Panc1 (cell line): ENCODE measurements at regions not wholly inside any gene's neighbourhood (a gene's known extent, or its start where the extent isn't known, plus 50 kb on each side); places are given as distances from the start of the nearest gene placed in this dataset.

Source experiments
- ATAC-seq: fragments of 200-7000 bp; cut with Tn5 transposase; 2 replicates; pipeline ENCODE4 v1.9.1; 2020; ENCODE audit warnings: mild to moderate bottlenecking, moderate library complexity
- BruUV-seq: library from RNA; stranded (reverse); fragments of 400-500 nt; replicated peaks from 2 replicates; lab custom pipeline; 2021; lab: Mats Ljungman, UMichigan
- CTCF ChIA-PET: fragments of 300-600 bp; sonication (Branson Sonifier 250); formaldehyde crosslinking; loops from one replicate; lab custom pipeline; 2022; ENCODE audit warnings: antibody characterized with exemption; lab: Charles Lee
- POLR2A ChIA-PET: fragments of 300-600 bp; sonication (Branson Sonifier 250); formaldehyde crosslinking; loops from one replicate; lab custom pipeline; 2022; ENCODE audit warnings: antibody characterized with exemption; lab: Charles Lee
- DNase-seq: peaks from one replicate; pipeline ENCODE4 v3.0.0-alpha.2; 2010; ENCODE audit warnings: low read depth, low spot score
- H3K27ac ChIP-seq: 2 replicates; pipeline ENCODE4 v1.5.1; 2011; ENCODE audit warnings: mild to moderate bottlenecking, low read length, inconsistent platforms
- H3K27me3 ChIP-seq: fragments of 200-500 bp; sonication (Bioruptor generic); 2 replicates; pipeline ENCODE4 v1.6.0; 2014; ENCODE audit warnings: low read length, inconsistent platforms; ENCODE audit not compliant: control insufficient read depth, insufficient read depth
- H3K36me3 ChIP-seq: fragments of 200-500 bp; sonication (Bioruptor generic); 2 replicates; pipeline ENCODE4 v1.5.1; 2014; ENCODE audit warnings: inconsistent platforms, mild to moderate bottlenecking, low read length, moderate library complexity; ENCODE audit not compliant: control insufficient read depth, insufficient read depth
- H3K4me1 ChIP-seq: 2 replicates; pipeline ENCODE4 v1.5.1; 2011; ENCODE audit warnings: inconsistent platforms, mild to moderate bottlenecking, low read length, moderate library complexity; ENCODE audit not compliant: control insufficient read depth, insufficient read depth
- H3K4me3 ChIP-seq, 2 experiments: 2 replicates each; pipeline ENCODE4 v1.5.1; 2011 to 2012; ENCODE audit warnings: low read depth in 2 of 2, low read length in 2 of 2, mild to moderate bottlenecking in 2 of 2, inconsistent platforms in 1 of 2, moderate library complexity in 1 of 2
- H3K9me3 ChIP-seq: fragments of 200-500 bp; sonication (Bioruptor generic); 2 replicates; pipeline ENCODE4 v1.5.1; 2014; ENCODE audit warnings: low read depth, mild to moderate bottlenecking, inconsistent platforms, low read length, moderate library complexity; ENCODE audit not compliant: control insufficient read depth, insufficient read depth
- POLR2AphosphoS5 ChIP-seq: IDR thresholded peaks from 2 replicates; pipeline ENCODE4 v1.6.1; 2012; ENCODE audit warnings: mild to moderate bottlenecking, low read depth, low read length, moderate library complexity
- SIN3A ChIP-seq: IDR thresholded peaks from 2 replicates; pipeline ENCODE4 v1.6.1; 2012; ENCODE audit warnings: low read depth, mild to moderate bottlenecking, low read length, moderate library complexity, borderline replicate concordance; ENCODE audit not compliant: insufficient read depth
- TCF7L2 ChIP-seq: IDR thresholded peaks from 2 replicates; pipeline ENCODE4 v1.6.1; 2011; ENCODE audit warnings: mild to moderate bottlenecking, low read depth, low read length, inconsistent platforms
- in situ Hi-C: cut with HindIII; loops from 2 replicates; pipeline ENCODE4 v1.10.0; 2016; ENCODE audit warnings: low sequenced_read_pairs, low pct_unique_long_range_greater_than_20kb
- intact Hi-C: fragments of 100-400 bp; cut with micrococcal nuclease; formaldehyde crosslinking; loops from one replicate; pipeline ENCODE4 v1.10.0; 2022; ENCODE audit not compliant: unreplicated experiment
- TF ChIP-seq, protein P1 (sequence below), 2 experiments: IDR thresholded peaks; 2 replicates each; pipeline ENCODE4 v1.6.1; 2011 to 2012; ENCODE audit warnings: low read depth in 2 of 2, control low read depth in 1 of 2, low read length in 1 of 2, mild to moderate bottlenecking in 1 of 2, moderate library complexity in 1 of 2; ENCODE audit not compliant: insufficient read depth in 1 of 2
- TF ChIP-seq, protein P2 (sequence below): fragments of 450-650 bp; IDR thresholded peaks from 2 replicates; pipeline ENCODE4 v1.5.1; 2017; ENCODE audit warnings: mild to moderate bottlenecking

DNA sequence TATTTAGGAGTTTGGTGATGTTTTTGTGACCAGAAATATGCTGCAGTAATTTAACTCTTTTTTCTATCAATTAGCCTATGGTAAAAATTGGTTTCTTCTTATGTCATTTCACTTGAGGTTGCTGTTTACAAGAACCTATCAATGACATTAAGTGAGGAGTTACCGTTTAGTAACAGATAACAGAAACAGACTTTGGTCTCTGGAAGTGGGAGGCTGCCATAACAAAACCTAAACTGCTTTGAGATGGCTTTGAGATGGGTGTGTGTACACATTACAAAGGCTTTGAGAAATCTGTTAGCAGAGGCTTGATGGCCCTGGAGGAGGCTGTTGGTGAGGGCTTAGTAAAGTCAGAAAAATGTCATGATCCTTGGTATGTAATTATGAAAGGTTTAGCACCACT is 90.0 kb downstream of the TMEM114 start:
- Histone ChIP-seq H3K4me1 (no peaks in the 10 kb centered on the region), H3K27me3 (peaks cover 4% of the 10 kb centered on the region), H3K4me3 (no peak overlapping the region), H3K9me3 (no peaks in the 10 kb centered on the region), H3K27ac (no peak overlapping the region), H3K36me3 (no peaks in the 10 kb centered on the region)
- TF ChIP-seq, protein P1, sequence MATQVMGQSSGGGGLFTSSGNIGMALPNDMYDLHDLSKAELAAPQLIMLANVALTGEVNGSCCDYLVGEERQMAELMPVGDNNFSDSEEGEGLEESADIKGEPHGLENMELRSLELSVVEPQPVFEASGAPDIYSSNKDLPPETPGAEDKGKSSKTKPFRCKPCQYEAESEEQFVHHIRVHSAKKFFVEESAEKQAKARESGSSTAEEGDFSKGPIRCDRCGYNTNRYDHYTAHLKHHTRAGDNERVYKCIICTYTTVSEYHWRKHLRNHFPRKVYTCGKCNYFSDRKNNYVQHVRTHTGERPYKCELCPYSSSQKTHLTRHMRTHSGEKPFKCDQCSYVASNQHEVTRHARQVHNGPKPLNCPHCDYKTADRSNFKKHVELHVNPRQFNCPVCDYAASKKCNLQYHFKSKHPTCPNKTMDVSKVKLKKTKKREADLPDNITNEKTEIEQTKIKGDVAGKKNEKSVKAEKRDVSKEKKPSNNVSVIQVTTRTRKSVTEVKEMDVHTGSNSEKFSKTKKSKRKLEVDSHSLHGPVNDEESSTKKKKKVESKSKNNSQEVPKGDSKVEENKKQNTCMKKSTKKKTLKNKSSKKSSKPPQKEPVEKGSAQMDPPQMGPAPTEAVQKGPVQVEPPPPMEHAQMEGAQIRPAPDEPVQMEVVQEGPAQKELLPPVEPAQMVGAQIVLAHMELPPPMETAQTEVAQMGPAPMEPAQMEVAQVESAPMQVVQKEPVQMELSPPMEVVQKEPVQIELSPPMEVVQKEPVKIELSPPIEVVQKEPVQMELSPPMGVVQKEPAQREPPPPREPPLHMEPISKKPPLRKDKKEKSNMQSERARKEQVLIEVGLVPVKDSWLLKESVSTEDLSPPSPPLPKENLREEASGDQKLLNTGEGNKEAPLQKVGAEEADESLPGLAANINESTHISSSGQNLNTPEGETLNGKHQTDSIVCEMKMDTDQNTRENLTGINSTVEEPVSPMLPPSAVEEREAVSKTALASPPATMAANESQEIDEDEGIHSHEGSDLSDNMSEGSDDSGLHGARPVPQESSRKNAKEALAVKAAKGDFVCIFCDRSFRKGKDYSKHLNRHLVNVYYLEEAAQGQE (IDR thresholded peaks at IDR 0.05; ENCODE audit: insufficient read depth in 1 of 2, low read depth in 2 of 2, low read length in 1 of 2) = no peak
- TF ChIP-seq POLR2AphosphoS5 (no peak), TCF7L2 (no peak), SIN3A (no peak)
- TF ChIP-seq, protein P2, sequence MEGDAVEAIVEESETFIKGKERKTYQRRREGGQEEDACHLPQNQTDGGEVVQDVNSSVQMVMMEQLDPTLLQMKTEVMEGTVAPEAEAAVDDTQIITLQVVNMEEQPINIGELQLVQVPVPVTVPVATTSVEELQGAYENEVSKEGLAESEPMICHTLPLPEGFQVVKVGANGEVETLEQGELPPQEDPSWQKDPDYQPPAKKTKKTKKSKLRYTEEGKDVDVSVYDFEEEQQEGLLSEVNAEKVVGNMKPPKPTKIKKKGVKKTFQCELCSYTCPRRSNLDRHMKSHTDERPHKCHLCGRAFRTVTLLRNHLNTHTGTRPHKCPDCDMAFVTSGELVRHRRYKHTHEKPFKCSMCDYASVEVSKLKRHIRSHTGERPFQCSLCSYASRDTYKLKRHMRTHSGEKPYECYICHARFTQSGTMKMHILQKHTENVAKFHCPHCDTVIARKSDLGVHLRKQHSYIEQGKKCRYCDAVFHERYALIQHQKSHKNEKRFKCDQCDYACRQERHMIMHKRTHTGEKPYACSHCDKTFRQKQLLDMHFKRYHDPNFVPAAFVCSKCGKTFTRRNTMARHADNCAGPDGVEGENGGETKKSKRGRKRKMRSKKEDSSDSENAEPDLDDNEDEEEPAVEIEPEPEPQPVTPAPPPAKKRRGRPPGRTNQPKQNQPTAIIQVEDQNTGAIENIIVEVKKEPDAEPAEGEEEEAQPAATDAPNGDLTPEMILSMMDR = no peak
- POLR2A ChIA-PET = no interaction called here
- intact Hi-C loops = no loop called here
- in situ Hi-C loops = no loop called here
- ATAC-seq = no peak
- no peak for DNase-seq
- BruUV-seq = no TSS peak
- CTCF ChIA-PET = no interaction called here

DNA sequence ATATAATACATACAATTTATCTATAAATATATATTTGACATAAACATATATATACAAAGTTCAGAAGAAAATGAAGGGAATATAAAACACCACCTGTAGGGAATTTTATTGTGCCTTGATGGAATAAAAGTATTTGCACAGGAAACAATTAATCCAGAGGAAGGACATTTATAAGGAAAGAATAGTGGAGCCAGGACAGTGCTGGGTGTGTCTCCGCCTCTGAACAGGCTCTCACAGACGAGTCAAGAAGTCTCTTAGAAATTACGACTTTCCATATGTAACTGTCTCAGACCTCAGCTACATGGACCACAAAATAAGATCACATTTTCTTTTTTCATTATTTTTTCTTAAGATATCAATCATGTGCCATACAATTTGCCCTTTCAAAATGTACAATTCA is 93.9 kb downstream of the TMEM114 start:
- BruUV-seq = no TSS peak
- intact Hi-C loops = no loop called here
- no peaks in the 10 kb centered on the region for H3K9me3 ChIP-seq
- H3K36me3 ChIP-seq = no peaks in the 10 kb centered on the region
- in situ Hi-C loops = no loop called here
- POLR2A ChIA-PET = no interaction called here
- ATAC-seq = no peak
- CTCF ChIA-PET = no interaction called here
- no peak overlapping the region for H3K4me3 ChIP-seq
- peaks cover 10% of the 10 kb centered on the region; the same call in 1 of the 2 replicates for H3K27me3 ChIP-seq
- DNase-seq = no peak
- no peak for TF ChIP-seq TCF7L2
- TF ChIP-seq, protein P1 (IDR thresholded peaks at IDR 0.05; ENCODE audit: insufficient read depth in 1 of 2, low read depth in 2 of 2, low read length in 1 of 2) = no peak
- no peak for TF ChIP-seq SIN3A
- TF ChIP-seq POLR2AphosphoS5 = no peak
- TF ChIP-seq, protein P2 = no peak
- no peaks in the 10 kb centered on the region for H3K4me1 ChIP-seq
- no peak overlapping the region for H3K27ac ChIP-seq
